MM.1S (cell line): ENCODE measurements at regions not wholly inside any gene's neighbourhood (a gene's known extent, or its start where the extent isn't known, plus 50 kb on each side); places are given as distances from the start of the nearest gene placed in this dataset.

ENCODE experiments used
- CTCF ChIP-seq: fragments of 300-600 bp; sonication (generic); IDR thresholded peaks from 2 replicates; pipeline ENCODE4 v1.5.1; 2016; ENCODE audit warnings: antibody characterized with exemption, low read length, mixed read lengths
- EZH2phosphoT487 ChIP-seq: fragments of 300-600 bp; sonication (generic); IDR thresholded peaks from 2 replicates; pipeline ENCODE4 v1.6.1; 2018; ENCODE audit warnings: antibody characterized with exemption, low read length

GRCh38 chr5:91787718-91788117 is 404.6 kb upstream of the ARRDC3 start:
- TF ChIP-seq CTCF (no peak), EZH2phosphoT487 (no peak)
